ENCODE measurements at regions not wholly inside any gene's neighbourhood (a gene's known extent, or its start where the extent isn't known, plus 50 kb on each side); places are given as distances from the start of the nearest gene placed in this dataset.

DNA sequence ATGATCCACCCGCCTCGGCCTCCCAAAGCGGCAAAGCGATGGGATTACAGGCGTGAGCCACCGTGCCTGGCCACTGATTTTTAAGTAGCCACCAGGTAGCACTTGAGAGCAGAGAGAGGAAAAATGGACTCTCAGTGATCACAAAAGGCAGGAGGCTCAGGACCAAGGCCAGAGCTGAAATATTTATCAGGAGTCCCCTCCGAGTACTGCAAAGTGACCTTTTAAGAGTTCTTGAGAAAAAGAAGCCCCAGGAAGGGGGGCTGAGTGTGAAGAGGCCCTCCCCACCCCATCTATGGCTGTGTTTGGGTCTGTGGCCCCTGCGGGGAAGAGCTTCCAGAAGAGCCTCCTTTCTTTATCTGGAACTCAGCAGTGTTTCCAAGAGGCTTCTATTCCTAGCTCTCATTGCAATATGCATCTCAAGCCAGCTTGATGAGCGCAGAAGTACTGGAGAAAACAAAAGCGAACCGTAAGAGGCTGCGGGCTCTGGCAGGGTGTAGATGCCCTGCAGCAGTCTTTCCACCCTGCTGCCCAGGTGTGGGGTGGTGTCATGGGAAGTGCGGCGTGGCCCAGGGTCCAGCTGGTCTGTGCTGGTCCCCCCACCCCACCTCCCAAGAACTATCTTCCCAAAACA, 75.5 kb upstream of the CDK20 start:
- Mint-ChIP-seq H3K9me3 (no peaks in the 10 kb centered on the region), H3K27ac (no peak overlapping the region), H3K4me3 (no peak overlapping the region), H3K36me3 (no peaks in the 10 kb centered on the region), H3K27me3 (no peaks in the 10 kb centered on the region), H3K4me1 (no peaks in the 10 kb centered on the region)

DNA sequence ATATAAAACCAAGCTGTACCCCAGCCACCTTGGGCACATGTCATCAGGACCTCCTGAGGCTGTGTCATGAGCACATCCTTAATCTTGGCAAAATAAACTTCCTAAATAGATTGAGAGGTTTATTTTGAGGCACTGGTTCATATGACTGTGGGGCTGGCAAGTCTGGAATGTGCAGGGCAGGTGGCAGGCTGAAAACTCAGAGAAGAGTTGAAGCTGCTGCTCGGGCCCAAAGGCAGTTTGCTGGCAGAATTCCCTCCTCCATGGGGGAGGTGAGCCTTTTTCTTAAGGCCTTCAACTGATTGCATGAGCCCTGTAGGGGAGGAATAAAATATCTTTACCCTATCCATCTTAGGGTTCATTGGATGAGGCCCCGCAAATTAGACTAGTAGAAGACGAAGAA, 72.2 kb upstream of the CDK20 start:
- no peak overlapping the region for H3K4me3 Mint-ChIP-seq
- no peaks in the 10 kb centered on the region for H3K4me1 Mint-ChIP-seq
- H3K27me3 Mint-ChIP-seq: peaks cover 3% of the 10 kb centered on the region
- no peak overlapping the region for H3K27ac Mint-ChIP-seq
- H3K36me3 Mint-ChIP-seq: no peaks in the 10 kb centered on the region
- H3K9me3 Mint-ChIP-seq: peaks cover 3 to 5% (median 5%) of the 10 kb centered on the region in 3 donors

DNA sequence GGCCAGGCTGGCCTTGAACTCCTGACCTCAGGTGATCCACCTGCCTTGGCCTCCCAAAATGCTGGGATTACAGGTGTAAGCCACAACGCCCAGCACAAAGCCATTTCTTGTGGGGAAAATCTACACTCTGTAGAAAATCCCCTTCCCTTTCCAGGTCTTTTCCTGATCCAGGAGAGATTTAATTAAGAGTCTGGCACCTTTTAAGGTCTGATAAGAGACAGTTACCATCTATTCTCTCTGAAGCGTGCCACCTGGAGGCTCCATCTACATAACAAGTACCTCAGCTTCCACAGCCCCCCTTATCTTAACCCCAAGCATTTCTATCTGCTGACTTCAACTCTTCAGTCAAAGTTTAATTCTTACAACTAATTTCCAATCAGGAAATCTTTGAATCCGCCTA, 71.4 kb upstream of the CDK20 start:
- Mint-ChIP-seq H3K4me3 (no peak overlapping the region), H3K27me3 (peaks cover 3% of the 10 kb centered on the region), H3K9me3 (peaks cover 3 to 5% (median 5%) of the 10 kb centered on the region in 3 donors)

DNA sequence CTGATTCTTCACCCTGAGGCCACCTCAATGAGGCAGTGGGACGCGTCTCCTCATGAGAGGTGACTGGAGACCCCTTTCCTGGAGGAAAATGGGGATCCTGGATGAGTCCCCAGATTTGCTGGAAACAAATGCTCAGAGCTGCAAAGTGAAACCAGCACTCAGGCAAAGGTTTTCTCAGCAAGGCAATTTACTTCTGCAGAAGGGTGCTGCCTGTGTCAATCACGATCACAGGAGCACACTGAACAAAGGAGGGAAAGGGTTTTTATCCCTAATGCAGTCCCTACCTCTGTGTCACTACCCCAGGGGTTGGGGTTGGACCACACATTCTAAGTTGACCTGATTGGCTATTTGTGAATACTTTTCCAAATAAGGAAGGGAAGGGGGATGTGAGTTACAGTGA, 69.9 kb upstream of the CDK20 start:
- no peak overlapping the region for H3K4me3 Mint-ChIP-seq
- peaks cover 3% of the 10 kb centered on the region for H3K27me3 Mint-ChIP-seq
- no peak overlapping the region for H3K27ac Mint-ChIP-seq
- peaks cover 3 to 9% (median 7%) of the 10 kb centered on the region in 3 donors for H3K9me3 Mint-ChIP-seq
- H3K4me1 Mint-ChIP-seq: no peaks in the 10 kb centered on the region
- no peaks in the 10 kb centered on the region for H3K36me3 Mint-ChIP-seq

More for the DNA sequence above, 71.4 kb upstream of the CDK20 start:
- no peaks in the 10 kb centered on the region for H3K4me1 Mint-ChIP-seq
- H3K36me3 Mint-ChIP-seq: no peaks in the 10 kb centered on the region
- H3K27ac Mint-ChIP-seq: no peak overlapping the region

DNA sequence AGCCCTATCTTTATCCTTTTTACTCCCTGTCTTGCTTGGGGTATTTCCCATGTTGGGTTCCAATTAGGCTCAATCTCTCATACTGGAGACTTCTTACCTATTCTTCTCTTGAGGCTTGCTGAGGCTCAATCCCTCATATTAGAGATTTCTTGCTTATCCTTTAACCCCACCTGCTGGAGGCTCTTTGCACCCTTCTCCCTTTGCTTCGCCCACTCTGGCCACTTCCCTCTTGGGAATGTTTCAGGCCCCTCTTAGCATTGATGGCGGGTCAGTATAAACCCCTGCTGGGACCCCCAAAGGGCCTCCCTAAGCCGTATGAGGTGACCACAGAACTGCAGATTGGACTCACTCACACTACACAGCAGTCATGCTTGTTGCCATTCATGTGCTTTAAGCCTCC, 69.3 kb upstream of the CDK20 start:
- peaks cover 3 to 14% (median 9%) of the 10 kb centered on the region in 3 donors for H3K9me3 Mint-ChIP-seq
- H3K4me1 Mint-ChIP-seq: no peaks in the 10 kb centered on the region
- no peak overlapping the region for H3K4me3 Mint-ChIP-seq
- no peaks in the 10 kb centered on the region for H3K36me3 Mint-ChIP-seq
- peaks cover 3% of the 10 kb centered on the region for H3K27me3 Mint-ChIP-seq
- H3K27ac Mint-ChIP-seq: no peak overlapping the region

DNA sequence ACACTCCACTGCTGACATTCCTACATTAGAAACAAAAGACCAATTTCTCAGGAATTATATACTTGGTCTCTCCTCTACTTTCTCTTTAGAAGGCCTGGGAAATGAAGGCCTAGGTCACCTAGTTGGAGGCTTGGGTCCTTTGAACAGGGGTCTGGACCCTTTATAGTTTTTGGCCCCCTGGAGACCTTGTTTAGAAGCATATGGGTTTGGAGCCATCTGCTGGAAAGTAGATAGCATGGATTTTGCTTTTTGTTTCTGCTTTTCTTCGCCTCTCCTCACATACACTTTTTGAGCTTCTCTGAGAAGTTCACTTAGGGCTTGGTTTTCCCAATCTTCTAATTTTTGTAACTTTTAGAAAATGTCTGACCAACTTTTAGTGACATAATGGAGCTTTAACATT, 67.1 kb upstream of the CDK20 start:
- Mint-ChIP-seq H3K27ac (no peak overlapping the region), H3K9me3 (peaks cover 3 to 29% (median 9%) of the 10 kb centered on the region in 3 donors), H3K4me1 (no peaks in the 10 kb centered on the region), H3K27me3 (peaks cover 3% of the 10 kb centered on the region), H3K36me3 (no peaks in the 10 kb centered on the region), H3K4me3 (no peak overlapping the region)

DNA sequence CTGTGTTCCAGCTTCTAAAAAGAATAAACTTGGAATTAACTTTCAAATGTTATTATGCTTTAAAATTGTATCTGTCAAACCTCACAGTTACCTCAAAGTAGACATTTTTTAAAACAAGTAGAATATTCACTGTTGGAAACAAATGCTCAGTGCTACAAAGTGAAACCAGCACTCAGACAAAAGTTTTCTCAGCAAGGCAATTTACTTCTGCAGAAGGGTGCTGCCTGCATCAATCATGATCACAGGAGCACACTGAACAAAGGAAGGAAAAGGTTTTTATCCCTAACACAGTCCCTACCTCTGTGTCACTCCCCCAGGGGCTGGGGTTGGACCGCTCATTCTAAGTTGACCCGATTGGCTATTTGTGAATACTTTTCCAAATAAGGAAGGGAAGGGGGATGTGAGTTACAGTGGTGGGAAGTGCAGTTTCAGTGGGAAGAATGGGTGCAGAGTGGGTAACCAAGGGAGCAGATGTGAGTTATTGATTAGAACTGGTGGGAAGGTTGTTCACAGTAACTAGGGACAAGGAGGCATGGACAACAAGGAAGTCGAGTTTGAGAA, 63.0 kb upstream of the CDK20 start:
- no peaks in the 10 kb centered on the region for H3K4me1 Mint-ChIP-seq
- H3K27me3 Mint-ChIP-seq: peaks cover 2% of the 10 kb centered on the region
- peaks cover 3% of the 10 kb centered on the region for H3K36me3 Mint-ChIP-seq
- no peak overlapping the region for H3K27ac Mint-ChIP-seq
- no peak overlapping the region for H3K4me3 Mint-ChIP-seq
- peaks cover 3 to 32% (median 8%) of the 10 kb centered on the region in 3 donors for H3K9me3 Mint-ChIP-seq

DNA sequence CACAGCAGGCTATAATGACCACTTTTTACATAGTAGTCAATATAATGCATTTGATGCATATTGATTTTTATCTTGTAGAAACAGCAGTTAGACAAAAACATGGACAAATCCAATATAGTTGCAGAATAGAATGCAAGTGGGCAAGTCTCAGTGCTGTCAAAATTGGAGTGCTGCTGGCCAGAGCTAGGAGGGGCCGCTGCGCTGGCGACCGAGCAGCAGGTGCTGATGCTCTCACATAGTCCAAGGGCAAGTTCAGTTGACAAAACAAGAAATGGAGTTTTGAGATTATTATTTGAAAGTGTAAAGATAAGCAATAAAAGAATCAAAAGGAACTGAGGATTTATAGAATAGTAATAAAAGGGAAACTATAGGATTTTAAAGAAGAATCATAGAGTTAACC, 60.6 kb upstream of the CDK20 start:
- peaks cover 3% of the 10 kb centered on the region for H3K36me3 Mint-ChIP-seq
- H3K27me3 Mint-ChIP-seq: peaks cover 2% of the 10 kb centered on the region
- H3K4me1 Mint-ChIP-seq: no peaks in the 10 kb centered on the region
- peaks cover 3 to 32% (median 6%) of the 10 kb centered on the region in 3 donors for H3K9me3 Mint-ChIP-seq
- H3K27ac Mint-ChIP-seq: no peak overlapping the region
- no peak overlapping the region for H3K4me3 Mint-ChIP-seq

DNA sequence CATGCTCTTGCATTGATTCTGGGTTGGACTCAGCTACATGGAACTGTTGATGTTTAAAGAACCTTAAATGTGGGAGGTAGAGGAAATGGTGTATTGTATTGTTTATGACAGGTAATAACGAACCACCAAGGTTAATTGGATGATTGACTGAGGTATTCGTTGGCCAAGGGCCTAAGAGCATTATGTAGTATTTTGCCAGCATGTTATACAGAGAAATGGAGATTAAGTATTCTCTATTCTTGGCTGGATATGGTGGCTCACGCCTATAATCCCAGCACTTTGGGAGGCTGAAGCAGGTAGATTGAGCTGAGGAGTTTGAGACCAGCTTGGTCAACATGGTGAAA, 59.0 kb upstream of the CDK20 start:
- H3K27ac Mint-ChIP-seq: no peak overlapping the region
- peaks cover 3% of the 10 kb centered on the region for H3K36me3 Mint-ChIP-seq
- H3K9me3 Mint-ChIP-seq: peaks cover 3 to 20% (median 4%) of the 10 kb centered on the region in 3 donors
- H3K4me1 Mint-ChIP-seq: no peaks in the 10 kb centered on the region
- peaks cover 2% of the 10 kb centered on the region for H3K27me3 Mint-ChIP-seq
- H3K4me3 Mint-ChIP-seq: no peak overlapping the region

DNA sequence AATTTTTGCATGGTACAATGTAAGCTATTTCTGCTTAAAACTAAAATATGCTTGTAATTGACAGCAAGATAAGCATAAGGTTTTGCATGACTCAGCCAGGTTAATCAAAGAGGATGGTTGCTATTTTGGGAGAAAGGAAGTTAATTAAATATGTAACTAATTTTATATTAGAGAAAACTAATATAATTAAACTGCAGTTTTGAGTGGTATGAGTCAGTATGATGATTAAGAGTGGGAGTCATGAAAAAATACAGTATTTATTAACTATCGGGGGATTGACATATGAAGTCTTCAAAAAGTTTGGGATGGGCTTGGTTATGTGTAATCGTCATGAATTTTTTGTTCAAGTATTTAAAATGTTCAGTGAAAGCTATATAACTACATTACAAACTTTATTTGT, 54.0 kb upstream of the CDK20 start:
- no peaks in the 10 kb centered on the region for H3K9me3 Mint-ChIP-seq
- peaks cover 2% of the 10 kb centered on the region for H3K27me3 Mint-ChIP-seq
- H3K4me3 Mint-ChIP-seq: no peak overlapping the region
- no peaks in the 10 kb centered on the region for H3K4me1 Mint-ChIP-seq
- no peaks in the 10 kb centered on the region for H3K36me3 Mint-ChIP-seq
- H3K27ac Mint-ChIP-seq: no peak overlapping the region

DNA sequence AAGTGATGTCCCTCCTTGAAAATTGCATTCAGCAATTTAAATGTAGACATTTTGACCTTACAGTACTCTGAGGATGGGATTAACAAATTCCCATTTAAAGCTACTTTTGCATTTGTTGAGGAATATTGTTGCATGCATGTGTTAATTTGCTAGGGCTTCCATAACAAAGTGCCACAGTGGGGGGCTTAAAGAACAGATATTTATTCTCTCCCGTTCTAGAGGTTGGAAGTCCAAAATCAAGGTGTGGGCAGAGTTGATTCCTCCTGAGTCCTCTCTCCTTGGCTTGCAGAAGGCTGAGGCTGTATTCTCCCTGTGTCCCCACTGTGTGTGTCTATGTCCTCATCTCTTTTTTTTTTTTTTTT, 51.8 kb upstream of the CDK20 start:
- peaks cover 2% of the 10 kb centered on the region for H3K27me3 Mint-ChIP-seq
- H3K4me3 Mint-ChIP-seq: no peak overlapping the region
- H3K4me1 Mint-ChIP-seq: peaks cover 0 to 2% (median 0%) of the 10 kb centered on the region in 3 donors
- H3K36me3 Mint-ChIP-seq: no peaks in the 10 kb centered on the region
- H3K27ac Mint-ChIP-seq: no peak overlapping the region
- peaks cover 0 to 1% (median 0%) of the 10 kb centered on the region in 3 donors for H3K9me3 Mint-ChIP-seq

DNA sequence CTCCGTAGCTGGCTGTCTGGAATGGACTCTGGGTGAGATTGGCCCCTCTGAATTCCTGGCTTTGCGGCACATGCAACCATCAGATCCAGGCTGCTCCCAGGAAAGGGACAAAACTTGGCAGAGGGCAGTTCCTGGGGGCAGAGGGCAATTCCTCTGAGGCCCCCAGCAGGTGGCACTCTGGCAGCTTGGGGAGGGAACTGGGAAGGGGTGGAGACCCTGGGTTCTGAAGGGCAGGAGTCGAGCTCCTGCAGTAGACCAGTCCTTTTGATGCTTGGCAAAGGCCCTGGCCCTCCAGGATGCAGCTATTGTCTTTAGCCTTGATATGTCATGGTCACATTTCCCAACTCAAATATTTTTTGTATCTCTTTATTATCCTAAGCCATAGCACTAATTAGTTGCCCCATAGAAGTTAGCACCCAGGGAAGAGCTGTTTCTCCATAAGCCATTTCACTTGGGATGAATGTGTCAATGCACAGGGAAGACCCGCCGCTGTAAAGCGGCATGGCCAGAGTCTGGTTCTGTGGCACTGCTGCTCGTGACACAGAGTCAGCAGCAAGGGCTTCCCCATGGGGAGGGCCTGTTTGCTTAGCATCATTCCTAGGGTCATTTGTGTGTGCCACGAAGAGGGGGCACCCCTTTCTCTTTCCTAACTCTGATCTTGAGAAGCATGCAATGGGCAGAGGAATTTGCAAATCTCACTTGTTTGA, 51.2 kb upstream of the CDK20 start:
- Mint-ChIP-seq H3K36me3 (no peaks in the 10 kb centered on the region), H3K4me3 (no peak overlapping the region), H3K27me3 (peaks cover 2% of the 10 kb centered on the region), H3K27ac (peak overlapping the region in 1 of 3 donors; percentile 80), H3K4me1 (peaks cover 0 to 2% (median 0%) of the 10 kb centered on the region in 3 donors), H3K9me3 (peaks cover 0 to 2% (median 0%) of the 10 kb centered on the region in 3 donors)

DNA sequence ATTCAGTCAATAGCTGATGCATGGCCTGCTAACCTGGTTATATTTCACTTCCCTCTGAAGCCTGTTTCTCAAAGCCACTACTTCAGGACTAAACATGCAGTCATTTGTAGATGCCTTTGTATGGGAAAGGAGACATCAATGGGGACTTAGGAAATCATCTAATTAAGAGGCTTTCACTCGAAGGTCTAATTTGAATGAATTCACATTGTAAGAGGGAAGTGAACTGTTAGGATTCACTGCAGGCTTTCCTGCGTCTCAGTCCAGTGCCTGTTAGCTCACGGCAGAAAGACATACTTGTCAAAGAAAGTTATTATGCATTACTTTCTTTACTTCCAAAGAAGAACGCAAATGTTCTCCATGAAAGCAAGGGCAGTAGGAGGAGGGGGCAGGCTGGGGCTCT, 50.6 kb upstream of the CDK20 start:
- H3K4me1 Mint-ChIP-seq: peaks cover 0 to 2% (median 0%) of the 10 kb centered on the region in 3 donors
- no peak overlapping the region for H3K27ac Mint-ChIP-seq
- H3K27me3 Mint-ChIP-seq: peaks cover 2% of the 10 kb centered on the region
- H3K36me3 Mint-ChIP-seq: no peaks in the 10 kb centered on the region
- H3K9me3 Mint-ChIP-seq: peaks cover 0 to 5% (median 0%) of the 10 kb centered on the region in 3 donors
- no peak overlapping the region for H3K4me3 Mint-ChIP-seq

All from IgD-negative memory B cell (primary cell).